ENCODE measurements at regions not wholly inside any gene's neighbourhood (a gene's known extent, or its start where the extent isn't known, plus 50 kb on each side); places are given as distances from the start of the nearest gene placed in this dataset.
"Not testable (repeated sequence)": the region's sequence is repeated elsewhere in the genome, so short reads cannot be mapped to it uniquely, and the experiment has no call there.

GRCh38 chr2:23012499-23012898 is 372.5 kb upstream of the KLHL29 start:
- DNase-seq = no peak

DNA sequence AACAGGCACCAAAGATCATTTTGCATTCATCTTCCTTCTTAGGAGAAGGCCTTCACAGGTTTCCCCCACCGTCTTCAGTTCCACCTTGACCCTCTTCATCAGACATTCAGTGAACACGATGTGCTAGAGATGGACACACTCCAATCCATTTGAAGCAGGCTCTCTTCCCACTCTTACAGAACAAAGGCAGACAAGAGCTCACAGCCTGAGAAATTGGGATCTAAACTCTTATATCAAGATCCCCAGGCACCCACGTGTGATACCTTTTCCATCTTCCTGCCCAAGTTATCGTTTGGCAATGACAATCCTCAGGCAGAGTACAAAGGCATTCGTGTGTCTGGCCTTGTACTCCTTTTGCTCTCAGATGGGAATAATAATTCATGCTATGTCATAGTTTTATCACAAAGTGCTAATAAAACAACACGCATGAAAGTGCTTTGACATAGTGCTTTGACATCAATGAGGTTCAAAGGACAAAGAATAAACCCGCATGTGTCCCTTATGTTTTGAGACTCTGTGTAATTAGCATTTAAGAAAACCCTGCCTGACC is 369.3 kb upstream of the KLHL29 start:
- DNase-seq = no peak

GRCh38 chr2:23019476-23019875 is 365.5 kb upstream of the KLHL29 start:
- DNase-seq = no peak

DNA sequence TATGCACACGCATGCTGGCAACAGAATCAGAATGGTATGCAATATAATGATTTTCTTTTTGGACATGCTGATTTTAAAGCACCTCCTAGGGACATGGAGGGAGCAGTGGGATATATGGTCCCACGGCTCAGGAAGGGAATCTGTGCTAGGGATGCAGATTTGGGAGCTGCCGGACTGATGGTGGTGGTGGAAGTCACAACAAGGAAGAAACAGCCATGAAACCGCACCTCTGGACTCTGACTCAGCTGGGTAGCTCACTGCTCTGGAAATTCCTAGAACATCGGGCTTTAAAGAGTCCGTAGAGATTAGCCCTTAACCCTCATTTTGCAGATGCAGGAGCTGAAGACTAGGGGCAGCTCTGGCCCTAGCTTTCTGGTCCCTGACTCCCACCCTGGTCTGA is 364.3 kb upstream of the KLHL29 start:
- DNase-seq = no peak

DNA sequence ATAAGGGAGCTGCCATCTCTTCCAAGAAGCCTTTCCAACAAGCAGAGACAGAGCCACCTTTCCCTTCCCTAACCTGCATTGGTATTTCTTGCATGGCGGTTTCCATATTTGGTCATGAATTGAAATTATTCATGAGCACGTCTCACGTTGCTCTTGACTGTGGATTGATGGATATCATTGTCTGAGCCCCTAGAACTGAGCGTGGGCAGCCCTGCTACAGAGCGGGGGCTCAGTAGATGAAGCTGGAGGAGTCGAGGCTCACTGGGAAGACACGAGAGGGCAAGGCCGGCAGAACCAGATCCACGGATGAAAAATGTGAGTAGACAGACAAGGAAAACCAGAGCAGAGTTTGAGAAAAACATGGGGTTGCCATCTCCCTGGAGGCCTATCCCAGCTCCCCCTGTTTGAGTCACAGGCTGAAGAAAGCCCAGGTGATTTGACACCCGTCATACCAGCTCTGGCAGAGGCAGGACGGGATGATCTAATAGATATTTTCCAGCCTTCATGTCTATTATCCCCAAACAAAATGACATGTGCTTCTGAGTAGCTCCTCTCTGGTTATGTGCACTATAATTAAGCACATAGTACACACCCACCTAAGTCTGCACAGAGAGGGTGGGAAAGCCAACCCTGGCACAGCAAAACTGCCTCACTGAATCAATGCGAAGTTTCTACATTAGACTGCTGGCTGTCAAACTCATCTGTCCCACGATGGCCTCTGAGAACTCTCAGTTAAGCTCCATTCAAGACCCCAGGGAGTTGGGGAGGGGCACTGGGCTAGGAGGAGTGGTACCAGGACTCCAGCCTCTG is 363.5 kb upstream of the KLHL29 start:
- no peak for DNase-seq

DNA sequence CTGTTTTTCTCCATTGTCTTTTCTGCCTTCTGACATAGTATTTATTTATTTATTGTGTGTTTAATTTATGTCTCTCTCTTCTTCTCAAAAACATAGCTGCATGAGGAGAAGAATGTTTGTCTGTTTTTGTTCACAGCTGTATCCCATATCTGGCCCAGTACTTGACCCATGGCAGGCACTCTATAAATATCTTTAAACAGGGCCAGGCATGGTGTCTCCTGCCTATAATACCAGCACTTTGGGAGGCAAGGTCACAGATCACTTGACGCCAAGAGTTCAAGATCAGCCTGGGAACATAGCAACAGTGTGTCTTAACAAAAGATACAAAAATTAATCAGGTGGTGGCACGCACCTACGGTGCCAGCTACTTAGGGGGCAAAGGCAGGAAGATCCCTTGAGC is 361.3 kb upstream of the KLHL29 start:
- DNase-seq = no peak

- DNase-seq = no peak
Observed at GRCh38 chr2:23026671-23027070, 358.3 kb upstream of the KLHL29 start.

DNA sequence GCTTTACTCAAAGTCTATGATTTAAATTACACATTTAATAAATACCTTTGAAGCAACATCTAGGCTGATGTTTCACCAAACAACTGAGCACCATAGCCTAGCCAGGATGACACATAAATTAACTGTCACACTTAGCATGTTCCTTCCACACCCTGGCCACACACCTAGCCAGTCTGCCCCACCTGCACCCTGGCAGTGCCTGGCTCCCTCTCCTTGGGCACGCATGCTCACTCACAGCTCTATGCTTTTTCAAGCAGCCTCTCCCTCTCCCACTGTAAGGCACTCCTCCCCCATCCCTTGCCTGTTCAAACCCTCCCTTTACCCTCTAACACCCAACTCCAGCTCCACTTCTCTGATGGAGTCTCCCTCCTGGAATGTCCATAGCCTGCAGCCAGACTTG is 357.6 kb upstream of the KLHL29 start:
- no peak for DNase-seq

DNA sequence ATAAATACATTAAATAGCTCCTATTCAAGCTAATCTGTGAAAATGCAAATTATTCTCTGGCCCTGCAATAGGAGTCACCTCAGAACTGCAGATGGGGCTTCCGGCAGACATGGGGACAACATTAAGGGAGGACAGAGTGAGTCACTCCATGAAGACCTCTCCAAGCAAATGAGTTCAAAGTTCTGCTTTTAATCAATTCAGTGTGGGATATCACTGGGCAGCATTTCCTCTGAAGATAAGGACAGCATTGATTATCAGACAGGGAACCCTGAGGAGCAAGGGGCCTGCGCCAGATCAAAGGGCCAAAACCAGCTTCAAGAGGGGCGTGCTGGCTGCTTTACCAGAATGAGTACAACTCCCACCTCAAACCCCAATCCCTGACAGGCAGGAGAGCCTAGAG is 356.9 kb upstream of the KLHL29 start:
- DNase-seq = no peak

GRCh38 chr2:23029111-23029510 is 355.9 kb upstream of the KLHL29 start:
- DNase-seq = no peak

DNA sequence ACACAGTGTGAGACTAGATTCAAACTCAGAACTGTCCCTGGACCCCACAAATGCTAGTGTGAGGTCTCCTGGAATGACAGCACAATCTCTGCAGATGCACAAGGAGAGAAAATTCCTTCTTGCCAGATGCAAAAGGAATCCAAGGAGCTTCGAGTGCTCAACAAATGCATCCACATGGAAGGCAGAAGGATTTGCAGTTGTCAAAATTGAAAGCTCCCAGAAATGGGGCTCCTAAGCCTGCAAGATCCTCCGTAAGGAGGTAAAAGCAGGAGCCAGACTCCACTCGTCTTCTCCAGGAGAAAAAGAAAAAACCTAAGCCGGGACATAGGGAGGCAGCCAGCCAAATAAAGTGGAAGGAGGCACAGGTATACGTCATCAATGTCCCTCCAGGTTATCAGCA is 355.0 kb upstream of the KLHL29 start:
- DNase-seq = no peak

- no peak for DNase-seq
Observed at GRCh38 chr2:23034996-23035395, 350.0 kb upstream of the KLHL29 start.

GRCh38 chr2:23036629-23037028 is 348.4 kb upstream of the KLHL29 start:
- DNase-seq = no peak

GRCh38 chr2:23037596-23037995 is 347.4 kb upstream of the KLHL29 start:
- no peak for DNase-seq

- DNase-seq = no peak
Observed at GRCh38 chr2:23041443-23041842, 343.5 kb upstream of the KLHL29 start.

DNA sequence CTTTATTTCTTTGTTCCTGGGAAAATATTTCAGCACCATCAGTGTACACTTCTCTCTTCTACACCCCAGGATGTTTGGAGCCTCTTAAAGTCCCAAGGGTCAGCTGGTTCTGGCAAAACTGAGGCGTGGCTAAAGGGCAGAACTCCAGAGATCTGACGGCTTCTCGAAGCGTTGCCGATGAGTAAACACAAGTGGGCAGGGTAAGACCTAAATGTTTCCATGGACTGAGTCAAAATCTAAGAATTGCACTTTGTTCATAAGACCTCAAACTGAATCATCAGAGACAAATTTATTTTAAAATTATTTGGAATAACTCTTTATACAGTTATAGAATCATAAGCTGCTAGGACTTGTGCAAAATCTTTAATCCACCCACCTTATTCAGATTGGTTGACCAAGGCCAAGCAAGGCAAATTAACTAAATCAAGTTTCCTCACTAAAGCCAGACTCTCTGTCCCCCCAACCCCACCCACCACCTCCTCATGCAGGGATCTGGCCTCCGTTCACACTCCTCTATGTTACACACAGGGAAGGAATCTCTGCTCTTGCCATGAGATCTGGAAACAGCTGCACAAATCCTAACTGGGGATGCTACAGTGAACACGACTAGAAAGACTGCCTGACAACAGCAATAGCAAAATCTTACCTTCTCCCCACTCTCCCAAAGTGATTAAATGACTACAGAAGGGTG is 342.6 kb upstream of the KLHL29 start:
- DNase-seq = no peak

- DNase-seq = no peak
Observed at GRCh38 chr2:23050388-23050787, 334.6 kb upstream of the KLHL29 start.

DNA sequence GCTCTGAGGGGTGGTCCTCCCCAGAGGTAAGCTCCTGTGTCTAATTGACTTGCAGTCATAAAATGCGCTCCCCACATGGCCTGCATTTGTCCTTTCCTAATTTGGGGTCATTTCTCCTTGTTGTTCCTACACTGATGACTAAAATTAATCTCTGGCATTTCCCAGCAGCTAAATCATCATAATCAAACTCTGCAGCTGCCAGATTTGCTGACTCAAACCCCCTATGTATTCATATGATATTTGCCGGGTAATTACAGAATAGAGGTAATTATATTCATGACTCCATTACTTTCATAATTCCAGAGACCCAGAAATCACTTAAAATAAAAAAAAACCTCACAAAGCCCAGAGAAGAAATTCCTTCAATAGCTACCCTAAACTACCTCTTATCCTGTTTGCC is 331.4 kb upstream of the KLHL29 start:
- DNase-seq = no peak

GRCh38 chr2:23055251-23055650 is 329.7 kb upstream of the KLHL29 start:
- no peak for DNase-seq

DNA sequence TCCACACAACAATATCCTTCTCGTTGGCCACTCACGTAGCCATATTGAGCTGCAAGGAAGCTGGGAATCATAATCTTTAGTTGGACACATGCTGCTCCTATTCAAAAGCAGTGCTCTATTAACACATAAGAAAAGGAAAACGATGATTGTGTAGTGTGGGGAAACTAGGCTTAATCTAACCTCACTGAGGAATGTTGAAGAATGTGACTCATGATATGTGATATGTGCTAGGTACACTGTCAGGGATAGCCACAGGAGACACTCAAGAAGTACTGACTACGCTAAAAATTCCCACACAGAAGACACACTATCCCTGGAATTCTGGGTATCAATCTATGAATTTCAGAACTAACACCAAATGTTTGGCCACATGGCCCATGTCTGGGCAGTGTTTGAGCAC is 328.1 kb upstream of the KLHL29 start:
- DNase-seq = not testable (repeated sequence)

DNA sequence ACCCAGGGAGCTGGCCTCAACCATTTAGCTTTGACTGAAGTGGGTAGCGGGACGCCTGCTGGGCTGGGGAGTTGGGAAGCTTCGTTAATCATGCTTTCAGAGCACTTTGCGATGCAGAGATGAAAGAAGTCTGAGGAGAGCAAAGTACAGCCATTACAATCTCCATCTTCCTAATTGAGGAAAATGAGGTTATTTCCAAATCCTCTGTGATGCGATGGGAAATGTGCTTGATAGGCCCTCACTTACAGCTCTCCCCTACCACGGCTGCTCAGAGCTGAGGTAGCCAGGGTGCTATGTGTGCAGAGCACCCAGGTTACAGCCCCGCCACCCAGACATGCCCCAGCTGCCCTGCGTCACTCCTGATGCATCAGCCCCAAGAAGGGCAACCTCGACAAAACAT is 326.5 kb upstream of the KLHL29 start:
- no peak for DNase-seq

GRCh38 chr2:23065210-23065609 is 319.8 kb upstream of the KLHL29 start:
- no peak for DNase-seq

DNA sequence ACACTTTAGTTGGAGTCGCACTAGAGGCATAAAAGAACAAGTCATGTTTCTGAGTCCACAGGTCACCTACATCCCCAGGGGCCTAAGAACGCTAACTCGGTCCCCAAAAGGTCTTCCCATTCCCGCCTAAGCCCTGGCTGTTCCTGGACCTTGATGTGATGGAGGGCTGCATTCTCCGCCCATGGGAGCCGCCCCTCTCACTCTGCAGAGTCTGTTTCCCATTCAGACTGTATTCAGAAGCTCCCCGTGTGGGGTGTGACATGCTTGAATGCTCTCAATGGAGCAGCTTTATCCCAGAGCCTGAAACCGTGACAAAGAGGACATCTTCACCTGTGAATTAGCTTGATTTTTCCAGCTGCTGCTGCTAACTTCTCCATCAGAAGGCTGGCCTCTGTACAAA is 319.0 kb upstream of the KLHL29 start:
- no peak for DNase-seq

DNA sequence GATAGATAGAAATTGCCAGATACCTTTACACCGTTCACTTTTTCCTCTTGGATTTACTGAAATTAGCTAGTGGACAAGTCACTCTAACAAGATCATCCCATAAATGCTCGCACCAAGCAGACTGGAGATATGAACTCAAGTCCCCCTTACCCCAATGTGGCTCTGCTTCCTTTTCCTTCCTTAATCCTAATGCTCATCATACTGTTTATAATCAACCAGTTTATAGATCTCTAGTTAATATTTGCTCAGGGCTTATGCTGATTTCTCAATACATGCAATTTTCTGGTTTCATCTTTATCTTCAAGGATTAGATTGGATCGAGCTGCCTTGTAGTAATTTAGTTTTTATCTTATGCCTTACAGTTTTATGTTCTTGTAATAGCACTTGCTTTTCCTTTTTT is 318.3 kb upstream of the KLHL29 start:
- DNase-seq = no peak
